ELR (cell line): ENCODE measurements at regions not wholly inside any gene's neighbourhood (a gene's known extent, or its start where the extent isn't known, plus 50 kb on each side); places are given as distances from the start of the nearest gene placed in this dataset.

Source experiments
- DNase-seq: peaks from one replicate; pipeline ENCODE4 v3.0.0-alpha.2; 2015; ENCODE audit warnings: low read depth

DNA sequence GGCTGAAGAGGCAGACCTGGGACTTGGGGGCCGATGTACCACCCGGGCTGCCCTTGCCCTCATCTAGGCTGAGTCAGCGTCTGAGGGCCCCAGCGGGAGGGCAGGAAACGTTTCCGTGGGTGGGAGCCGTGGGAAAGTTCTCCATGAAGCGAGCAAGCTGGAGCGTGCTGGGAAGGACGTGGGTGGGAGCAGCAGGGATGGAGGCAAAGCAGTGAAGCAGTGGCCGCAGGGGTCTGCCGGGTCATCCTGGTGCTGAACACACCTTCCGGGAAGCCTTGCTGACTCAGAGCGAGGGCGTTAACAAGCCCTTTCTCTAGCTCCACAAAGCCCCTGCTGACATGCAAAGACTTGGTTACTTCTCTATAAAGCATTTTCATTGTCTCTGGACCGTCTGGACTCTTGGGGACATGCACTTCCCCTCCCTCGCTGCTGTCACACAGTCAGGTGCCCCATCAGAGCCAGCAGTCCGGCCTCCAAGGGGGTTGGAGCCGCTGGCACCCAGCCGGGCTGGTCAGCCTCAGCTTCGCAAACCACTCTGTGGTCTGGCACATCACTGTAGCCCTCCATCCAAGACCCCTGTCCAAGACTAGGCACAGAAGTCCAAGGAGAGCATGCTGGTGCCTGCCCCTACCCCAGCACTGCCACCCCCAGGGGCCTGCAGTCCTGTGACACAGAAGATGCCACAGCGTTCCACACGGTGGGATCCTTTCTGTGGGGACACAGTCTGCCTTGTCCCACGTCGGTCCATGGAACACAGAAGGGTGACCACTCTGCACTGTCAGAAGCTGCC, 115.1 kb upstream of the GPC1 start:
- peak; percentile 94 for DNase-seq

GRCh38 chr2:240322231-240322955, 113.1 kb upstream of the GPC1 start:
- DNase-seq, result no peak

DNA sequence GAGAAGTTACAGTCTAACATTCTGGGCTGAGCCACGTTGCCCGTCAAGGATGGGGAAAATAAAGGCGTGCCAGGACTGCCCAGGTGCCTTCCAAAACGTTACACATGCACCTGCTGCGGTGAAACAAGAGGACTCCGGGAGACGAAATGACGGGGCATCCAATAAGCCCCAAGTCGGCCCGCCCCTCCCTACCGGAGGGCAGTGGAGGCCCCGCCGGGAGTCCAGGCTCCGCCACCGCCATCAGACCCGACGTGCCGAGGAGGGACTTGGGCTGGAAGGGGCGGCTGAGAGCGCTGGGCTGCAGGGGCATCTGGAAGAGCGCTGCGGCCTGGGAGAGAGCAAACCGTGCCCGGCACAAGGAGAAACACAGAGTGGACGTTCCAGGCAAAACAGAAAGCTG, 112.5 kb upstream of the GPC1 start:
- DNase-seq, result no peak

GRCh38 chr2:240323601-240324291, 111.7 kb upstream of the GPC1 start:
- no peak for DNase-seq

DNA sequence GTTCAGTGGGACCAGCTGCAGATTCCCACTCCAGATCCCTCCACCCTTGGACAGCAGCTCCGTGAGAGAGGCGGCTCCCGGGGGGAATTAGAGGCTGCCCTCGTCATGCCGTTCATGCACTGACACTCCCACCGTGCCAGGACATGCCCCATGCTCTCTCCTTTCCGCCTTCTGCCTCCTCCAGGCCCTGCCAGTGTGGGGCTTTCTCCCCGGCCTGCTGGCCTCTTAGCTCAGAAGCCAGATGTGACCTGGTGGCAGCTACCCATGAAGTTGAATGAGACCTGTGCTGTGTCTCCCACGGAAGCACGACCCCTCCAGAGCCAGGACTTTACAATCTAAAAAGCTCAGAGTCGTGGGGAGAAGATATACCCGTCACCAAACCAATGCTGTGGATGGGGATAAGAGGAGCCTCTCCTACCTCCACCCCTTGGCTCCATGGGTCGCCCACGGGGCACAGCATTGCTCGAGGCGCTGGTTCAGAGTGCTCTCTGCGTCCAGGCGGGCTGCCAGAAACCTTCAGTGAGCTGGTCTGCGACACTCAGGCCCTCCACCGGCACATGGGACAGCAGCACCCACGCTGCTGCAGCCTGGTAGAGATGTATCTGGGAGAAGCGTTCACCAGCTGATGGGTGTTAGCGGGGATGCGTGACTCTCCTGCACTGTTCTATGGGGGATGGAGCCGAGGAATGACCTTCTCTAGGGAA, 111.0 kb upstream of the GPC1 start:
- DNase-seq, result no peak

DNA sequence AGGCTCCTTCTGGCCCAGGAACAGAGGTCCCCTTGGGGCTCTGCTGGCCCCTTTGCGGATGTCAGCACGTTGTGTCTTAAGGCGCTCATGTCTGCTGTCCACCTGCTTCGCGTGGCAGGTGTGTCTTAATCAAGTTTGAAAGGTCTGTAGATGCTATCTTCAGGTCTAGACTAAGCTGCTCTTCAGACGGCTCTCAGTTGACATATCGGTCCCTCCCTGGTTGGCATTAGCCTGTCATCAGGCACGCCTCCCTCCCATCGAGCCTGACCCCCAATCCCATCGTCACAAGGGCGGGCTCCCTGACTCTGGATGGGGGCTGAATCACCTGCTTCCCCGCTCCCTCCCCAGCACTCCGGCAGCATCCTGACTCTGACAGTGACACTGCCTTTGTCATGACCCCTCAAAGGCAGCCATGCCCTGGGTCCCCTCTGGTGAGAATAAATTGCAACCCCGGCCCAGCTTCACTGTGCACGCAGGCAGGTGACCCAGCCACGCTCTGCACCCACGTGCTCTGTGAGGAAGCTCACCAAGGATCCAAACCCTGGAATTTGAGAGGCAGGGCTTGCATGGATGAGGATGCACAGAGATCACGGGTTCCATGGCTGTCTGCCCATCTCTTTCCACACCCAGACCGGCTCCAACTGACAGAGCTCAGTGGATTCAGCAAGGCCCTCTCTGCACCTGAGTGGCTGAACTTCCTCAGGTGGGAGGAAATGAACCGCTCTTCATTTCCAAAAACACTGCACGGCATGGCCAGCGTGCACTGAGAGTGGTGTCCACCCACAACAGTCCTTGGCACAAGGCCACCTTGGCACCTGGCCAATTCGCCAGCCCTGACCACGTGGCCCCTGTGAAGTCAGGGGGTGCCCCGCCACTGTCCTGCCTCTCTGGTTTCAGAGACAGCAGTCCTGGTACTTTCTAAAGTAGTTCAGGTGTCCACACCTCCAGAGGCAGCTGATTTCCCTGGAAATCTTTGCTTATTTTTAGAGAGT, 110.2 kb upstream of the GPC1 start:
- no peak for DNase-seq

DNA sequence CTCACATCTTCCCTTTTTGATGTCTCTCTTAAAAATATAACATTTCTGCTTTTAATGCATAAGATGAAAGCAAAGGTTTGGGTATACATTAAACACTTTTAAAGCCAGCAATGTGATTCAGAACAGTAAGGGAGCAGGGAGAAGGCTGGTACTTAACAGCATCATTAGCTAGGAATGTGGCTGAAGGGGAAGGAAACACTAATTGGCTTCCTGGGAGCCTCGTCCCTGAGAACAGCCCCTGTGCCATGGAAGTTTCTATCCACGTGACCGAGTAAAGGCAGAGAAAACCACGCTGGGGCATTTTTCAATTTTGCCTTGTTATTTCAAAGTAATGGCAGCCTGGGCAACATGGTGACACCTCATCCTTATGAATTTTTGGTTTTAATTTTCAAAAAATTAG, 109.2 kb upstream of the GPC1 start:
- DNase-seq, result peak; percentile 51

DNA sequence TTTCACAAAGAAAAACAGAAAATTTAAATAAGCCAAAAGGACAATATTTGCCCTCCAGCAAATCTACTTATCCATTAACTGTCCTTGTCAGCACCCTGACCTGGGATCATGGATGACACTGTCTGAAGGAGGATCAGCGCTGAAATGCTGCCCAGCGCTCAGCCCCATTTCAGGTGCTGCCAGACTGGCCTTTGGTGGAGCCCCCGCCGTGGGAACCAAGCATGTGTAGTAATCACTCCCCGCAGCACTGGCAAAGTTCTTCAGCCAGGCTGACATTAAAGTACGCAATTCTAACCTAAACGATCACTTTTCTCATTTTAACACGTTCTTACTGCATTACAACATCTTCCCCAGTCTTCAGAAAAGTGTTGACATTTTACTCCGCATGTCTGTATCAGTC, 108.6 kb upstream of the GPC1 start:
- no peak for DNase-seq

GRCh38 chr2:240327566-240327965, 107.9 kb upstream of the GPC1 start:
- DNase-seq, result no peak

GRCh38 chr2:240328526-240328925, 106.9 kb upstream of the GPC1 start:
- no peak for DNase-seq

GRCh38 chr2:240329116-240329665, 106.3 kb upstream of the GPC1 start:
- DNase-seq, result no peak

GRCh38 chr2:240329778-240330177, 105.7 kb upstream of the GPC1 start:
- DNase-seq, result no peak

DNA sequence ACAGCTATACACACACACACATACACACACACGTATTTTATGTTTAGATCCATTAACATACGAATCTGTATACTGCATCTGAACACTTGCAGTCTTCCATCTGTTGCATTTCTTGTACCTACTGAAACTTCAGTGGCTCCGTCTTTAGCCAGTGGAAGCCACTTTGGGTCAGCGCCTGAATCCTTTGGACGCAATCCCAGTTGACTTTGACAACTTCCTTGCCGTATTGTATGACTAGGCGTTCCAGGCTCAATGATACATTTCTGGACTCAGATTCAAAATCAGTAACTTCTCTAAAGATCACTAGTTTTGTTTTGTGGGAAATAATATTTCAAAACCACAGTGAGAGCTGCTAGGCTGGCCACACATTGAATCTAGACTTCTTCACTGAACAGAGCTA, 101.5 kb upstream of the GPC1 start:
- no peak for DNase-seq

GRCh38 chr2:240335061-240335460, 100.4 kb upstream of the GPC1 start:
- no peak for DNase-seq

GRCh38 chr2:240336820-240337427, 98.5 kb upstream of the GPC1 start:
- DNase-seq, result no peak

DNA sequence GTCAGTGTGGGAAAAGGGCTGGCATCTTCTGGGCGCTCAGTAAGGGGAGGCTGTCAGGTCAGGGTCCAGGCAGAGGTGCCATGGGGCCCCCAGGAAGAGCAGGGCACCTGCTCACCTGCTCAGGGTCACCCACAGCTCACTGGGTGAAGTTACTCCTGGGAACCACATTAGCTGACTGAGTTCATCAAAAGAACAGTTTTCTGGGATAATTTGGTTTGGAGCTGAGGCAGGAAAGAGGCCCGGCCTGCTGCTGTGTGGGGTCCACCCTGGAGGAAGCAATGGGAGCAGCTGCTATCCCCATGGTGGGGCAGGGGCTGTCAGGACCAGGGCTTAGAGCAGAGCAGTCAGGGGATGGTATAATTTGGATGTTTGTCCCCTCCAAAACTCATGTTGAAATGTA, 97.2 kb upstream of the GPC1 start:
- no peak for DNase-seq

- DNase-seq, result no peak
Observed at GRCh38 chr2:240339411-240340360, 95.8 kb upstream of the GPC1 start.

GRCh38 chr2:240340361-240340761, 95.1 kb upstream of the GPC1 start:
- no peak for DNase-seq

- no peak for DNase-seq
Observed at GRCh38 chr2:240341064-240341463, 94.4 kb upstream of the GPC1 start.
